H9 (cell line): ENCODE measurements at regions not wholly inside any gene's neighbourhood (a gene's known extent, or its start where the extent isn't known, plus 50 kb on each side); places are given as distances from the start of the nearest gene placed in this dataset.

Experiments
- DNase-seq: peaks from one replicate; pipeline ENCODE4 v3.0.0-alpha.2; 2017
- H2AFZ ChIP-seq: one replicate; pipeline ENCODE4 v1.6.1; 2013; ENCODE audit warnings: mild to moderate bottlenecking, low read length, control low read depth, moderate library complexity
- H2AK5ac ChIP-seq: 2 replicates; pipeline ENCODE4 v1.6.1; 2013; ENCODE audit warnings: low read length, control low read depth, mixed read lengths; ENCODE audit not compliant: insufficient read length
- H2BK120ac ChIP-seq: one replicate; pipeline ENCODE4 v1.6.1; 2013; ENCODE audit warnings: low read depth, mild to moderate bottlenecking, low read length, control low read depth, inconsistent platforms; ENCODE audit not compliant: poor library complexity, severe bottlenecking
- H2BK12ac ChIP-seq: 2 replicates; pipeline ENCODE4 v1.6.1; 2013; ENCODE audit warnings: low read length, control low read depth, mixed read lengths, low read depth; ENCODE audit not compliant: insufficient read length
- H2BK15ac ChIP-seq: 2 replicates; pipeline ENCODE4 v1.6.1; 2013; ENCODE audit warnings: low read depth, low read length, control low read depth
- H2BK20ac ChIP-seq: one replicate; pipeline ENCODE4 v1.6.1; 2013; ENCODE audit warnings: low read depth, mild to moderate bottlenecking, low read length, control low read depth, inconsistent platforms; ENCODE audit not compliant: poor library complexity, severe bottlenecking
- H2BK5ac ChIP-seq: 2 replicates; pipeline ENCODE4 v1.6.1; 2013; ENCODE audit warnings: low read length, control low read depth, mixed read lengths; ENCODE audit not compliant: insufficient read length
- H3K14ac ChIP-seq: 2 replicates; pipeline ENCODE4 v1.6.1; 2013; ENCODE audit warnings: low read length, control low read depth; ENCODE audit not compliant: insufficient read depth
- H3K18ac ChIP-seq: 2 replicates; pipeline ENCODE4 v1.6.1; 2013; ENCODE audit warnings: low read depth, mild to moderate bottlenecking, mixed read lengths, low read length, control low read depth; ENCODE audit not compliant: insufficient read length
- H3K23ac ChIP-seq: 2 replicates; pipeline ENCODE4 v1.6.1; 2013; ENCODE audit warnings: low read length, control low read depth, mixed read lengths, low read depth; ENCODE audit not compliant: insufficient read length
- H3K23me2 ChIP-seq: 2 replicates; pipeline ENCODE4 v1.6.1; 2013; ENCODE audit warnings: low read depth, mild to moderate bottlenecking, mixed read lengths, low read length, control low read depth; ENCODE audit not compliant: insufficient read length, poor library complexity, severe bottlenecking
- H3K27ac ChIP-seq: 2 replicates; pipeline ENCODE4 v1.5.1; 2013; ENCODE audit warnings: low read length, control low read depth, mixed read lengths, low read depth; ENCODE audit not compliant: insufficient read length
- H3K27me3 ChIP-seq: 2 replicates; pipeline ENCODE4 v1.6.1; 2013; ENCODE audit warnings: low read length, control low read depth, inconsistent platforms; ENCODE audit not compliant: insufficient read depth
- H3K4ac ChIP-seq: 2 replicates; pipeline ENCODE4 v1.6.1; 2013; ENCODE audit warnings: low read depth, mild to moderate bottlenecking, control low read depth, inconsistent platforms, low read length, moderate library complexity
- H3K4me1 ChIP-seq: 2 replicates; pipeline ENCODE4 v1.6.1; 2013; ENCODE audit warnings: low read length, control low read depth, inconsistent platforms; ENCODE audit not compliant: insufficient read depth
- H3K4me2 ChIP-seq: 2 replicates; pipeline ENCODE4 v1.6.1; 2013; ENCODE audit warnings: low read length, control low read depth, mixed read lengths; ENCODE audit not compliant: insufficient read length, insufficient read depth
- H3K56ac ChIP-seq: 2 replicates; pipeline ENCODE4 v1.6.1; 2013; ENCODE audit warnings: low read depth, mild to moderate bottlenecking, mixed read lengths, low read length, control low read depth; ENCODE audit not compliant: insufficient read length
- H3K79me1 ChIP-seq: 2 replicates; pipeline ENCODE4 v1.6.1; 2013; ENCODE audit warnings: low read depth, mild to moderate bottlenecking, moderate library complexity, low read length, control low read depth, inconsistent platforms; ENCODE audit not compliant: insufficient read depth, poor library complexity, severe bottlenecking
- H3K79me2 ChIP-seq: 2 replicates; pipeline ENCODE4 v1.6.1; 2013; ENCODE audit warnings: low read length, control low read depth, inconsistent platforms; ENCODE audit not compliant: insufficient read depth
- H3K9ac ChIP-seq: 2 replicates; pipeline ENCODE4 v1.6.1; 2013; ENCODE audit warnings: low read length, control low read depth, mixed read lengths; ENCODE audit not compliant: insufficient read length; ENCODE audit errors: extremely low read depth
- H3K9me3 ChIP-seq: one replicate; pipeline ENCODE4 v1.6.1; 2013; ENCODE audit warnings: low read depth, low read length, inconsistent platforms; ENCODE audit not compliant: control insufficient read depth
- H3T11ph ChIP-seq: one replicate; pipeline ENCODE4 v1.6.1; 2013; ENCODE audit warnings: mild to moderate bottlenecking, low read length, control low read depth, inconsistent platforms
- H4K20me1 ChIP-seq: one replicate; pipeline ENCODE4 v1.6.1; 2013; ENCODE audit not compliant: control insufficient read depth, insufficient read length, insufficient read depth
- H4K5ac ChIP-seq: 2 replicates; pipeline ENCODE4 v1.6.1; 2013; ENCODE audit warnings: low read depth, mild to moderate bottlenecking, mixed read lengths, low read length, control low read depth; ENCODE audit not compliant: insufficient read length
- H4K8ac ChIP-seq: replicated peaks from 2 replicates; pipeline ENCODE4 v1.6.1; 2013; ENCODE audit warnings: low read length, control low read depth, mixed read lengths, low read depth; ENCODE audit not compliant: insufficient read length
- H4K91ac ChIP-seq: 2 replicates; pipeline ENCODE4 v1.6.1; 2013; ENCODE audit warnings: low read depth, mild to moderate bottlenecking, moderate library complexity, mixed read lengths, low read length, control low read depth; ENCODE audit not compliant: insufficient read length
- H3K27ac Mint-ChIP-seq, 3 experiments: 2 replicates in 2 of 3; 3 replicates in 1 of 3; pipeline ENCODE4 v1.8.0; 2020 to 2021; ENCODE audit warnings: mixed read lengths in 3 of 3, mild to moderate bottlenecking in 1 of 3, moderate library complexity in 1 of 3
- H3K27me3 Mint-ChIP-seq: 2 replicates; pipeline ENCODE4 v1.8.0; 2021; ENCODE audit warnings: low read depth, mild to moderate bottlenecking, moderate library complexity, mixed read lengths
- H3K36me3 Mint-ChIP-seq, 3 experiments: 2 replicates in 2 of 3; 3 replicates in 1 of 3; pipeline ENCODE4 v1.8.0; 2020 to 2021; ENCODE audit warnings: low read depth in 3 of 3, mixed read lengths in 3 of 3; ENCODE audit not compliant: insufficient read depth in 1 of 3
- H3K4me1 Mint-ChIP-seq, 2 experiments: 2 replicates each; pipeline ENCODE4 v1.8.0; 2020; ENCODE audit warnings: mixed read lengths in 2 of 2
- H3K4me3 Mint-ChIP-seq, 2 experiments: 2 replicates in 1 of 2; 3 replicates in 1 of 2; pipeline ENCODE4 v1.8.0; 2020 to 2021; ENCODE audit warnings: mild to moderate bottlenecking in 2 of 2, mixed read lengths in 2 of 2, moderate library complexity in 1 of 2
- H3K9me3 Mint-ChIP-seq, 2 experiments: 2 replicates in 1 of 2; 3 replicates in 1 of 2; pipeline ENCODE4 v1.8.0; 2020; ENCODE audit warnings: mild to moderate bottlenecking in 2 of 2, mixed read lengths in 2 of 2, moderate library complexity in 1 of 2
- WGBS: extraction: QIAGEN DNeasy Blood & Tissue Kit; methylation state at CpG from one replicate; pipeline ENCODE4 v1.1.7; 2013; ENCODE audit warnings: missing lambda C conversion rate, low lambda C conversion rate, mixed read lengths; ENCODE audit not compliant: insufficient read length; ENCODE audit errors: extremely low coverage; 5-methylcytosine and 5-hydroxymethylcytosine counted together
- TF ChIP-seq, protein P1 (sequence below): fragments of 200-600 bp; sonication (generic); conservative IDR thresholded peaks from 3 replicates; pipeline ENCODE4 v1.8.0; 2021; ENCODE audit warnings: antibody characterized with exemption, mild to moderate bottlenecking

DNA sequence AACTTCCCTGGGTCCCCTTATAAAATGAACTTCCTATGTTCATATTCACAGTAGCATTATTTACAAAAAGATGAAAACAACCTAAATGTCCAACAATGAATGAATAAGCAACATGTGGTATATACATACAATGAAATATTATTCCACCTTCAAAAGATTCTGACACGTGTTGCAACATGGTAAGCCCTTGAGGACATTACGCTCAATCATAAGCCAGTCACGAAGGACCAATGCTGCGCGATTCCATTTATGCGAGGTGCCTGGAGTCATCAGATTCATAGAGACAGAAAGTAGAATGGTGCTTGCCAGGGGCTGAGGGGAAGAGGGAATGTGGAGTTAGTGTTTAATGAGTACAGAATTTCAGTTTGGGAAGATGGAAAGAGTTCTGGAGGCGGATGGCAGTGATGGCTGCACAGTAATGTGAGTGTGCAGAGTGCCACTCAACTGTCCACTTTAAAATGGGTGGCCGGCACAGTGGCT lies 88.8 kb upstream of the ALDH1A3 start:
- DNase-seq = no peak
- no peaks in the 10 kb centered on the region for H3K9me3 ChIP-seq
- H3K36me3 Mint-ChIP-seq = no peaks in the 10 kb centered on the region; a peak in 1 of 7 replicates
- no peak overlapping the region for H4K91ac ChIP-seq
- H3K4ac ChIP-seq = no peak overlapping the region
- no peak overlapping the region for H2AK5ac ChIP-seq
- no peak overlapping the region for H3K23ac ChIP-seq
- no CpG with 5 or more reads among the region's 8 CpGs for WGBS
- no peak overlapping the region for H2BK12ac ChIP-seq
- peaks cover 3% of the 10 kb centered on the region for H3K27me3 Mint-ChIP-seq
- TF ChIP-seq, protein P1, sequence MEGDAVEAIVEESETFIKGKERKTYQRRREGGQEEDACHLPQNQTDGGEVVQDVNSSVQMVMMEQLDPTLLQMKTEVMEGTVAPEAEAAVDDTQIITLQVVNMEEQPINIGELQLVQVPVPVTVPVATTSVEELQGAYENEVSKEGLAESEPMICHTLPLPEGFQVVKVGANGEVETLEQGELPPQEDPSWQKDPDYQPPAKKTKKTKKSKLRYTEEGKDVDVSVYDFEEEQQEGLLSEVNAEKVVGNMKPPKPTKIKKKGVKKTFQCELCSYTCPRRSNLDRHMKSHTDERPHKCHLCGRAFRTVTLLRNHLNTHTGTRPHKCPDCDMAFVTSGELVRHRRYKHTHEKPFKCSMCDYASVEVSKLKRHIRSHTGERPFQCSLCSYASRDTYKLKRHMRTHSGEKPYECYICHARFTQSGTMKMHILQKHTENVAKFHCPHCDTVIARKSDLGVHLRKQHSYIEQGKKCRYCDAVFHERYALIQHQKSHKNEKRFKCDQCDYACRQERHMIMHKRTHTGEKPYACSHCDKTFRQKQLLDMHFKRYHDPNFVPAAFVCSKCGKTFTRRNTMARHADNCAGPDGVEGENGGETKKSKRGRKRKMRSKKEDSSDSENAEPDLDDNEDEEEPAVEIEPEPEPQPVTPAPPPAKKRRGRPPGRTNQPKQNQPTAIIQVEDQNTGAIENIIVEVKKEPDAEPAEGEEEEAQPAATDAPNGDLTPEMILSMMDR = no peak
- H2AFZ ChIP-seq = no peak overlapping the region
- H2BK15ac ChIP-seq = no peak overlapping the region
- H3K14ac ChIP-seq = no peak overlapping the region
- no peak overlapping the region for H3K9ac ChIP-seq
- H2BK120ac ChIP-seq = no peak overlapping the region
- no peak overlapping the region for H3K27ac ChIP-seq
- no peaks in the 10 kb centered on the region for H4K20me1 ChIP-seq
- peaks cover 4 to 11% of the 10 kb centered on the region in 2 experiments; a peak in 3 of 5 replicates for H3K9me3 Mint-ChIP-seq
- peaks cover 0 to 3% of the 10 kb centered on the region in 2 experiments; a peak in 1 of 4 replicates for H3K4me1 Mint-ChIP-seq
- H4K5ac ChIP-seq = no peak overlapping the region
- no peak overlapping the region for H3T11ph ChIP-seq
- H2BK20ac ChIP-seq = no peak overlapping the region
- H3K79me2 ChIP-seq = no peaks in the 10 kb centered on the region
- H3K56ac ChIP-seq = no peak overlapping the region
- H3K4me2 ChIP-seq = no peak overlapping the region
- H3K79me1 ChIP-seq = no peaks in the 10 kb centered on the region
- no peak overlapping the region for H3K4me3 Mint-ChIP-seq
- no peak overlapping the region for H2BK5ac ChIP-seq
- H3K23me2 ChIP-seq = no peaks in the 10 kb centered on the region
- H3K4me1 ChIP-seq = no peaks in the 10 kb centered on the region
- H4K8ac ChIP-seq = no peak overlapping the region
- no peak overlapping the region for H3K18ac ChIP-seq
- H3K27ac Mint-ChIP-seq = no peak overlapping the region
- H3K27me3 ChIP-seq = no peaks in the 10 kb centered on the region
